ENCODE measurements at regions not wholly inside any gene's neighbourhood (a gene's known extent, or its start where the extent isn't known, plus 50 kb on each side); places are given as distances from the start of the nearest gene placed in this dataset.
"Not testable (repeated sequence)": the region's sequence is repeated elsewhere in the genome, so short reads cannot be mapped to it uniquely, and the experiment has no call there.

DNA sequence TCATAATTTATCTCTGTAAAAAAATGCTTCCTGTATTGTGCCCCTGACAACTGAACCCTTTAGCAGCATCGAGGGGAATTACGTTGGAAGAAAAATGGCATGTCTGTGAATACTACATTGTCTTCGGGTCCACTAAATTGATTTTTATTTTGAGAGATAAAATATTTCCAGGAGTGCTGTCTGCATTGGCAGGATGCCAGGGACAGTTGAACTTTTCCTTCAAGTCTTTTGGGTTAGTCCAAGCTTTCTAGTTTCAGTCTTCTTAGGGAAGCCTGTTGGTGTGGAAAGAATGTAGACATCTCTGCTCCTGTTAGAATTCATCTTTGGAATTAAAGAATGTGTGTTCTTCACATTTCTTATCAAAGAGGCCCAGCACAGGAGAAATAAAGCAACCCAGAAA, 557.9 kb downstream of the TMEM114 start:
- FAIRE-seq = no peak
- no peaks in the 10 kb centered on the region for H3K36me3 ChIP-seq (ENCODE audit: control insufficient read depth in 2 of 2, extremely low read depth in 1 of 2, insufficient read depth in 2 of 2, low read length in 2 of 2)
- H3K9ac ChIP-seq (ENCODE audit: control insufficient read depth, extremely low read depth, insufficient read depth, low read length) = no peak overlapping the region
- H3K4me1 ChIP-seq (ENCODE audit: control insufficient read depth, extremely low read depth, insufficient read depth, low read length) = no peaks in the 10 kb centered on the region
- H3K27ac ChIP-seq (ENCODE audit: control insufficient read depth, insufficient read depth, low read length) = no peak overlapping the region
- no peaks in the 10 kb centered on the region for H3K9me3 ChIP-seq (ENCODE audit: control insufficient read depth, low read depth, low read length)
- H3K4me2 ChIP-seq (ENCODE audit: control insufficient read depth, extremely low read depth, insufficient read depth, low read depth, low read length) = no peak overlapping the region
- no peak for TF ChIP-seq EZH2 (IDR thresholded peaks at IDR 0.05; ENCODE audit: low read length)
- TF ChIP-seq, protein P1, sequence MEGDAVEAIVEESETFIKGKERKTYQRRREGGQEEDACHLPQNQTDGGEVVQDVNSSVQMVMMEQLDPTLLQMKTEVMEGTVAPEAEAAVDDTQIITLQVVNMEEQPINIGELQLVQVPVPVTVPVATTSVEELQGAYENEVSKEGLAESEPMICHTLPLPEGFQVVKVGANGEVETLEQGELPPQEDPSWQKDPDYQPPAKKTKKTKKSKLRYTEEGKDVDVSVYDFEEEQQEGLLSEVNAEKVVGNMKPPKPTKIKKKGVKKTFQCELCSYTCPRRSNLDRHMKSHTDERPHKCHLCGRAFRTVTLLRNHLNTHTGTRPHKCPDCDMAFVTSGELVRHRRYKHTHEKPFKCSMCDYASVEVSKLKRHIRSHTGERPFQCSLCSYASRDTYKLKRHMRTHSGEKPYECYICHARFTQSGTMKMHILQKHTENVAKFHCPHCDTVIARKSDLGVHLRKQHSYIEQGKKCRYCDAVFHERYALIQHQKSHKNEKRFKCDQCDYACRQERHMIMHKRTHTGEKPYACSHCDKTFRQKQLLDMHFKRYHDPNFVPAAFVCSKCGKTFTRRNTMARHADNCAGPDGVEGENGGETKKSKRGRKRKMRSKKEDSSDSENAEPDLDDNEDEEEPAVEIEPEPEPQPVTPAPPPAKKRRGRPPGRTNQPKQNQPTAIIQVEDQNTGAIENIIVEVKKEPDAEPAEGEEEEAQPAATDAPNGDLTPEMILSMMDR (optimal IDR thresholded peaks at IDR 0.05 in 1 of 3, IDR thresholded peaks at IDR 0.05 in 1 of 3, conservative IDR thresholded peaks at IDR 0.05 in 1 of 3; ENCODE audit: extremely low read depth in 1 of 3, insufficient read depth in 2 of 3, low read length in 3 of 3) = no peak
- no peaks in the 10 kb centered on the region for H3K79me2 ChIP-seq (ENCODE audit: control insufficient read depth, insufficient read depth, low read length)
- H3K27me3 ChIP-seq (ENCODE audit: control insufficient read depth, extremely low read depth, insufficient read depth, low read length) = no peaks in the 10 kb centered on the region
- dilution Hi-C loops (cut with MboI; ENCODE audit: extremely low pct_ligation_motif_present, low sequenced_read_pairs) = no loop called here
- DNase-seq (ENCODE audit: low read depth, low spot score) = no peak
- no peaks in the 10 kb centered on the region for H4K20me1 ChIP-seq (ENCODE audit: control insufficient read depth, extremely low read depth, insufficient read depth, low read length)
- no peak overlapping the region for H3K4me3 ChIP-seq (ENCODE audit: control insufficient read depth in 2 of 3, extremely low read depth in 1 of 3, insufficient read depth in 2 of 3, low read depth in 1 of 3, low read length in 3 of 3)
- no peak overlapping the region for H2AFZ ChIP-seq (ENCODE audit: control insufficient read depth, low read length)
- H3K9me1 ChIP-seq (ENCODE audit: control insufficient read depth, extremely low read depth, insufficient read depth, low read length) = no peaks in the 10 kb centered on the region

DNA sequence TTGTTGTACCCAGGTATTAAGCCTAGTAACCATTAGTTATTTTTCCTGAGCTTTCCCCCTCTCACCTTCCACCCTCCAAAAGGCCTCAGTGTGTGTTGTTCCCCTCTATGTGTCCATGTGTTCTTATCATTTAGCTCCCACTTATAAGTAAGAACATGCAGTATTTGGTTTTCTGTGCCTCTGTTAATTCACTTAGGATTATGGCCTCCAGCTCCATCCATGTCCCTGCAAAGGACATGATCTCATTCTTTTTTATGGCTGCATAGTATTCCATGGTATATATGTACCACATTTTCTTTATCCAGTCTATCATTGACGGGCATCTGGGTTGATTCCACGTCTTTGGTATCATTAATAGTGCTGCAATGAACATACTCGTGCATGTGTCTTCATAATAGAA, 560.3 kb downstream of the TMEM114 start:
- H3K9ac ChIP-seq (ENCODE audit: control insufficient read depth, extremely low read depth, insufficient read depth, low read length); H3K4me2 ChIP-seq (ENCODE audit: control insufficient read depth, extremely low read depth, insufficient read depth, low read depth, low read length); H4K20me1 ChIP-seq (ENCODE audit: control insufficient read depth, extremely low read depth, insufficient read depth, low read length); H3K9me1 ChIP-seq (ENCODE audit: control insufficient read depth, extremely low read depth, insufficient read depth, low read length); DNase-seq (ENCODE audit: low read depth, low spot score); dilution Hi-C loops (cut with MboI; ENCODE audit: extremely low pct_ligation_motif_present, low sequenced_read_pairs); H3K27me3 ChIP-seq (ENCODE audit: control insufficient read depth, extremely low read depth, insufficient read depth, low read length); H3K36me3 ChIP-seq (ENCODE audit: control insufficient read depth in 2 of 2, extremely low read depth in 1 of 2, insufficient read depth in 2 of 2, low read length in 2 of 2); H3K4me3 ChIP-seq (ENCODE audit: control insufficient read depth in 2 of 3, extremely low read depth in 1 of 3, insufficient read depth in 2 of 3, low read depth in 1 of 3, low read length in 3 of 3); H2AFZ ChIP-seq (ENCODE audit: control insufficient read depth, low read length); H3K79me2 ChIP-seq (ENCODE audit: control insufficient read depth, insufficient read depth, low read length); FAIRE-seq; H3K27ac ChIP-seq (ENCODE audit: control insufficient read depth, insufficient read depth, low read length); H3K4me1 ChIP-seq (ENCODE audit: control insufficient read depth, extremely low read depth, insufficient read depth, low read length); H3K9me3 ChIP-seq (ENCODE audit: control insufficient read depth, low read depth, low read length): not testable (repeated sequence)

DNA sequence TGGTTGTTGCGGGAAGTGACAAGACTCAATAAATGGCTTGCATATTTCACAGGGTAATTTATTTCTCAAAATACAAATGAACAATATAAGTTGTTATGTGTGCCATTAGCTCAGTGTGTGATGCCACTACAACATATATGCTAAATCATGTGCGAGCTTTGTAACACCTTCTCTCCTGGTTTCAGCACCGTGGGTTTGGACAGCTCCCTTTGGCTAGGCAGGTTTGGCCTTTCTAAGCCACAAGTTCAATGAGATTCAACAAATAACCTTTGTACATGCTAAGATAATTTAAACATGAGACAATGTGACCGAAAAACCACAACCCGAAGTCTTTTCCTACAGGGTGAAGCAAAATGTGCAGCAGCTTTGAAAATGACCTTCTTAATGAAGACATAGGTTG, 563.9 kb downstream of the TMEM114 start:
- H3K27me3 ChIP-seq (ENCODE audit: control insufficient read depth, extremely low read depth, insufficient read depth, low read length) = no peaks in the 10 kb centered on the region
- DNase-seq (ENCODE audit: low read depth, low spot score) = no peak
- no peak overlapping the region for H3K4me2 ChIP-seq (ENCODE audit: control insufficient read depth, extremely low read depth, insufficient read depth, low read depth, low read length)
- H3K9me1 ChIP-seq (ENCODE audit: control insufficient read depth, extremely low read depth, insufficient read depth, low read length) = no peaks in the 10 kb centered on the region
- H3K4me1 ChIP-seq (ENCODE audit: control insufficient read depth, extremely low read depth, insufficient read depth, low read length) = no peaks in the 10 kb centered on the region
- no peak overlapping the region for H3K27ac ChIP-seq (ENCODE audit: control insufficient read depth, insufficient read depth, low read length)
- H4K20me1 ChIP-seq (ENCODE audit: control insufficient read depth, extremely low read depth, insufficient read depth, low read length) = no peaks in the 10 kb centered on the region
- H3K9me3 ChIP-seq (ENCODE audit: control insufficient read depth, low read depth, low read length) = peaks cover 2% of the 10 kb centered on the region
- FAIRE-seq = no peak
- TF ChIP-seq, protein P1 (optimal IDR thresholded peaks at IDR 0.05 in 1 of 3, IDR thresholded peaks at IDR 0.05 in 1 of 3, conservative IDR thresholded peaks at IDR 0.05 in 1 of 3; ENCODE audit: extremely low read depth in 1 of 3, insufficient read depth in 2 of 3, low read length in 3 of 3) = no peak
- no peak for TF ChIP-seq EZH2 (IDR thresholded peaks at IDR 0.05; ENCODE audit: low read length)
- dilution Hi-C loops (cut with MboI; ENCODE audit: extremely low pct_ligation_motif_present, low sequenced_read_pairs) = no loop called here
- H3K79me2 ChIP-seq (ENCODE audit: control insufficient read depth, insufficient read depth, low read length) = no peaks in the 10 kb centered on the region
- H3K36me3 ChIP-seq (ENCODE audit: control insufficient read depth in 2 of 2, extremely low read depth in 1 of 2, insufficient read depth in 2 of 2, low read length in 2 of 2) = no peaks in the 10 kb centered on the region
- no peak overlapping the region for H3K9ac ChIP-seq (ENCODE audit: control insufficient read depth, extremely low read depth, insufficient read depth, low read length)
- no peak overlapping the region for H2AFZ ChIP-seq (ENCODE audit: control insufficient read depth, low read length)
- no peak overlapping the region for H3K4me3 ChIP-seq (ENCODE audit: control insufficient read depth in 2 of 3, extremely low read depth in 1 of 3, insufficient read depth in 2 of 3, low read depth in 1 of 3, low read length in 3 of 3)
